G401.6 (cell line): ENCODE measurements at regions not wholly inside any gene's neighbourhood (a gene's known extent, or its start where the extent isn't known, plus 50 kb on each side); places are given as distances from the start of the nearest gene placed in this dataset.
"Not testable (repeated sequence)": the region's sequence is repeated elsewhere in the genome, so short reads cannot be mapped to it uniquely, and the experiment has no call there.

Experiments
- FAIRE-seq: peaks from 2 replicates; lab custom pipeline; 2012; peaks lifted over from hg19 to GRCh38; lab: Jason Lieb, UNC

GRCh38 chrX:118215346-118215745 is 98.7 kb upstream of the KLHL13 start:
- FAIRE-seq = no peak

GRCh38 chrX:118216087-118216486 is 99.5 kb upstream of the KLHL13 start:
- FAIRE-seq = no peak

- FAIRE-seq = no peak
These were observed 99.9 kb upstream of the KLHL13 start for GRCh38 chrX:118216509-118216908.

GRCh38 chrX:118218079-118218478 is 101.5 kb upstream of the KLHL13 start:
- no peak for FAIRE-seq

GRCh38 chrX:118218940-118219339 is 102.3 kb upstream of the KLHL13 start:
- FAIRE-seq = no peak

GRCh38 chrX:118219866-118220265 is 103.3 kb upstream of the KLHL13 start:
- no peak for FAIRE-seq

GRCh38 chrX:118220509-118220908 is 103.9 kb upstream of the KLHL13 start:
- FAIRE-seq = no peak

- no peak for FAIRE-seq
These were observed 104.7 kb upstream of the KLHL13 start for GRCh38 chrX:118221270-118221669.

GRCh38 chrX:118221733-118222132 is 105.1 kb upstream of the KLHL13 start:
- FAIRE-seq = no peak

DNA sequence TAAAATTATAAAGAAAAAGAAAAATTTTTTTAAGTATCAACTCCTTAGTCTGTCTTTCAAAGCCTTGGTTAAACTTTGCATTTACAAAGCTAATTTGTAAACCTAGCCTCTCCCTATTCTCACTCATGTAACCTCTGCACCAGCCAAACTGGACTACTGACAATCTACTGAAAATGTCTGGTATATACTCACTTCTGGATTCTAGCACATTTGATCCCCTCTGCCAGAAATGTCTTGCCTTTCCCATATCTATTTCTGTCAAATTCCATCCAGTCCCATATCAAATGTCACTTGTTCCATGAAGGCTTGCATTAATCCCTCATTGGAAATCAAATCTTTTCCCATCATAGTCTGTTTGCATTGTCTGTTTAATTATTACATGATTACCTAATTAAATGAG is 105.8 kb upstream of the KLHL13 start:
- FAIRE-seq = no peak

GRCh38 chrX:118225711-118226428 is 109.3 kb upstream of the KLHL13 start:
- peak; percentile 37 for FAIRE-seq

DNA sequence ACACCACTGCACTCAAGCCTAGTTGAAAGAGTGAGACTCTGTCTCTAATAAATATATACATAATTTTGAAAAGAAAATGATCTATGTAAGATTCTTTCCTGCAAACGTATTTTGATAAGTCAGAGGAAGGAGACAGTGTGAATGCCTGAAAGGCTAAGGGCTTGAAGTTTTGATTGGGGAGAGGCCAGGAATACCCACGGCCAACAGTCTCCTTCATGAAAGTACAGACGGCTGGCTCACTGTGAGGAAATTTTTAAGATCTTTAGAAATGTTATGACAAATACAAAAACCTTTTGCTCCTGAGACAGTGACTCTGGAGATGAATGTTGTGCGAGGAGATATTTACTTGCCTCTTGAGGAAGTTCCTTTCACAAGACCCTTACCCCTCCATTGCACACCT is 111.4 kb upstream of the KLHL13 start:
- no peak for FAIRE-seq

- no peak for FAIRE-seq
These were observed 111.8 kb upstream of the KLHL13 start for GRCh38 chrX:118228456-118228855.

DNA sequence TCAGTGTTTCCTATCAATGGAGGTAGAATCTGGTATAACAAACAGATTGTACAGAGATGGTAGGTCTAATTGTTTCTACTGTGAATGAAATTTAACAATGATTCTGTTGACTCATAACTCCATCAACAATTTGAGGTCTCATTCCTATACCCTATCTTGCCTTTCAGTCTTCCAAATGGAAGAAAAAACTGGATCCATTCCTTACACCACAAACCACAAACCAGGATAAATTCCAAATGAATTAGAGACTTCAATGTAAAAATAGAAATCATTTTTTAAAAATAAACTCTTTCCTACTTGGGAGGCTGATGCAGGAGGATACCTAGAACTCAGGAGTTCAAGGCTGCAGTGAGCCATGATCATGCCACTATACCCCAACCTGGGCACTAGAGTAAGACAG is 114.4 kb upstream of the WDR44 start:
- no peak for FAIRE-seq

DNA sequence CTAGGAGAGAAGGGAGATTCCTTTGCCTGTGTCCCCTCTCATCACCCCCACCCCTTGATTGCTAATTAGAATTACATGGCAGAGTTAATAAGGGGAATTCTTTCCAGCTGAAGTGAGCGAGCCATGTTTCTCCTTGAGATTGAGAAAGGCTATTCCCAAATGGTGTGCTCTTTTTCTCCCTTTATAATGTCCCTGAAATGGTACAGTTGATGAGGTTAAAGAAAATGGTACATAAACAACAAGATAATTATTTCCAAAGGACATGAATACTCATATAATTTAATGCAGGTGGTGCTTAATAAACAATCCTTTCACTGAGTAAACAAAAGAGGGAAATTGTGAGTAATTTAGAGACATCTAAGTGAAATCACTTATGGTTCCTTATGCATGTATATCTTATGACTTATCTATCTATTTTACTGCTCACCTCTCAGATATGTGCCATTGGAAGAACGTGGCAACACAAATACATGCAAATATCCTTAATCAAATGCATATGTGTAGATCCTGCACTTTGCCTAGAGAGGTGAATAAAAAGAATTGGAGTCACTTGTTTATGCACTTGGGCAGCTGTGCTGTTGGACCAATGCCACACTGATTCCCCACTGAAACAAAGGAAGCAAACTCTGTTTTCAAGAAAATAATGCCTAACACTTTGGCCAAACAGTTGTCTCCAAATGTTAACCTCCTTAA is 106.6 kb upstream of the WDR44 start:
- FAIRE-seq = no peak

GRCh38 chrX:118239913-118240698 is 105.8 kb upstream of the WDR44 start:
- FAIRE-seq = no peak

GRCh38 chrX:118246961-118247360 is 98.9 kb upstream of the WDR44 start:
- not testable (repeated sequence) for FAIRE-seq

DNA sequence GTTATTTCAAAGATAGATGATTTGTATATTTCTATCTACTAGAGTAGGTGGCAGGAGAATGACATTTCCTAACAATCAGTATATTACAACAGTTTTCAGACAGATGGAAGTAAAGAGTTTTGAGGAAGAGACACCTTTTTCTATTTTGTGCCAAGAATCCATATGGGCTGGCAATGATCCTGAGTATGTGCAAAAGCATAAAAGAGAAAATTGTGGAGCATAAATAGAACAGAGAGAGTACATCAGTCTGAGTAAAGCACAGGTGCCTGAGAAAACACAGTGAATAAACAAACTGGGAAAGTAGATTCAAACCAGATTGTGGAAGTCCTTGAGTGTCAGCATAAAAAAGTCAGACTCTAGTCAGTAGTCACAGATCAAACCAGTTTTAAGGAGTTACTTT is 96.8 kb upstream of the WDR44 start:
- no peak for FAIRE-seq

DNA sequence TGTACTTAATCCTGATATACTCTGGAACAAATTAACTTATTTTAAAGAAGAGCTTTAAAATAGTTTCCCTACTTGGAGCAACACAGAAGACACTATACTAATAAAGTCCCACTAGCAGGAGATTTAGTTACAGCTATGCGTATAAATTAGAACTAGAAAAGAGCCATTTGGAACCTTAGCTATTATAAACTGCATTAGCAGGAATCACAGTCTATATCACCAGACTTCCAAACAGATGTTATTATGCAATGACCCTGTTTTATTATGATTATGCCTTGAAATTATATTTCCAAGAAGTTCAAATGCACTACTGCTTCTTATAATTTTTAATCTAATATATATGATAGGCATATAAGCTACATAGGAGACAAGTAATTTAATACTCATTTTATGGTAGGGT is 95.5 kb upstream of the WDR44 start:
- no peak for FAIRE-seq

DNA sequence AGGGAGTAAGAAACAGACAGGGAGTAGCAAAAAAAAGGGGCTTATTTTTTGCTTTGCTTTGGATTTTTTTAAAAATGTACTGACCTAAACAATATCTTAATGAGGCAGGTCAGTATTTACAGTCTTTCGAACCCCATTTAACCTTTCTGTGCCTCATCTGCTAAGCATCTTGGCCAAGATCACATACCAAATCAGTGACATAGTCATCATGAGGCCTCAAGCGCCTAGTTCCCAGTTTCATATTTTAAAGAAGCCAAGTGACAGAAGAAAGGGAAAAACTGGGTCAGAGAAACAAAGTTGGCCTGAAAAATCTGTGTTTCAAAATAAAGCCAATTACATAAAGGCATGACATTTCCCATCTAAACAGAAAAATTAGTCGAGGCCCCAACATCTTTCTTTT is 94.6 kb upstream of the WDR44 start:
- FAIRE-seq = no peak

- no peak for FAIRE-seq
These were observed 92.9 kb upstream of the WDR44 start for GRCh38 chrX:118252967-118253366.

- peak; percentile 63 for FAIRE-seq
These were observed 91.3 kb upstream of the WDR44 start for GRCh38 chrX:118254611-118255010.

- no peak for FAIRE-seq
These were observed 90.0 kb upstream of the WDR44 start for GRCh38 chrX:118255921-118256320.
